ENCODE measurements at regions not wholly inside any gene's neighbourhood (a gene's known extent, or its start where the extent isn't known, plus 50 kb on each side); places are given as distances from the start of the nearest gene placed in this dataset.

DNA sequence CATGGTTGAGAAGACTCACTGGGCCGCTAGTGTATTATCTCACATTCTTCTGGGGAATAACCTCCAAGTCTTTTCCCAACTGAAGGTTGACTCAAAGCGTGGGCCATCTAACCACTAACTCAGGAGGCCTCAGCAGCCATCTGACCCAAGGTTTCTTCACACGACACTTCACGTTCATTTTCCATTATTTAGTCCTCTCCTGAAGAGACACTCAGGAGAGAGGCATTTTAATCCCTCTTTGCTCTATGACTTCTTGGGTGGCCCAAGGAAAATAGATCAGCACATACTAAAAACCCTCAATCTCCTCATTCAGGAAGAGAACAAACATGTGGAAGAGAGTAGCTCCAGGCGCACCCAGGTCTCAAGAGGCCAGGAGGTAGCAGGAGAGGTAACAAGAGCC, 252.8 kb upstream of the FOXF1 start:
- TF ChIP-seq, protein P1, sequence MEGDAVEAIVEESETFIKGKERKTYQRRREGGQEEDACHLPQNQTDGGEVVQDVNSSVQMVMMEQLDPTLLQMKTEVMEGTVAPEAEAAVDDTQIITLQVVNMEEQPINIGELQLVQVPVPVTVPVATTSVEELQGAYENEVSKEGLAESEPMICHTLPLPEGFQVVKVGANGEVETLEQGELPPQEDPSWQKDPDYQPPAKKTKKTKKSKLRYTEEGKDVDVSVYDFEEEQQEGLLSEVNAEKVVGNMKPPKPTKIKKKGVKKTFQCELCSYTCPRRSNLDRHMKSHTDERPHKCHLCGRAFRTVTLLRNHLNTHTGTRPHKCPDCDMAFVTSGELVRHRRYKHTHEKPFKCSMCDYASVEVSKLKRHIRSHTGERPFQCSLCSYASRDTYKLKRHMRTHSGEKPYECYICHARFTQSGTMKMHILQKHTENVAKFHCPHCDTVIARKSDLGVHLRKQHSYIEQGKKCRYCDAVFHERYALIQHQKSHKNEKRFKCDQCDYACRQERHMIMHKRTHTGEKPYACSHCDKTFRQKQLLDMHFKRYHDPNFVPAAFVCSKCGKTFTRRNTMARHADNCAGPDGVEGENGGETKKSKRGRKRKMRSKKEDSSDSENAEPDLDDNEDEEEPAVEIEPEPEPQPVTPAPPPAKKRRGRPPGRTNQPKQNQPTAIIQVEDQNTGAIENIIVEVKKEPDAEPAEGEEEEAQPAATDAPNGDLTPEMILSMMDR (conservative IDR thresholded peaks at IDR 0.05) = no peak
- TF ChIP-seq EZH2 (IDR thresholded peaks at IDR 0.05; ENCODE audit: low read depth) = no peak

All from PC-9 (cell line).